KMS-11 (cell line): ENCODE measurements at regions not wholly inside any gene's neighbourhood (a gene's known extent, or its start where the extent isn't known, plus 50 kb on each side); places are given as distances from the start of the nearest gene placed in this dataset.

Experiments
- H2AFZ ChIP-seq: fragments of 200-600 bp; sonication (generic); 2 replicates; pipeline ENCODE4 v1.6.1; 2016; ENCODE audit warnings: antibody characterized with exemption, mixed run types, low read depth
- H3K27ac ChIP-seq: fragments of 200-600 bp; sonication (generic); 2 replicates; pipeline ENCODE4 v1.6.1; 2016; ENCODE audit warnings: mild to moderate bottlenecking, mixed run types
- H3K27me3 ChIP-seq: fragments of 200-600 bp; sonication (generic); 2 replicates; pipeline ENCODE4 v1.6.1; 2017; ENCODE audit warnings: mild to moderate bottlenecking, low read depth, mixed run types, moderate library complexity; ENCODE audit not compliant: insufficient read depth
- H3K36me3 ChIP-seq: fragments of 200-600 bp; sonication (generic); 2 replicates; pipeline ENCODE4 v1.6.1; 2017; ENCODE audit warnings: mild to moderate bottlenecking, mixed run types; ENCODE audit not compliant: insufficient read depth
- H3K4me1 ChIP-seq: fragments of 200-600 bp; sonication (generic); 2 replicates; pipeline ENCODE4 v1.6.1; 2016; ENCODE audit warnings: mild to moderate bottlenecking, low read depth, mixed run types; ENCODE audit not compliant: poor library complexity, severe bottlenecking
- H3K4me2 ChIP-seq: fragments of 200-600 bp; sonication (generic); 2 replicates; pipeline ENCODE4 v1.7.0; 2016; ENCODE audit warnings: mild to moderate bottlenecking, mixed run types
- H3K4me3 ChIP-seq: fragments of 200-600 bp; sonication (generic); IDR thresholded peaks from 2 replicates; pipeline ENCODE4 v1.6.1; 2017; ENCODE audit warnings: low read depth, low read length, mixed read lengths; ENCODE audit not compliant: insufficient read depth
- H3K79me2 ChIP-seq: fragments of 200-600 bp; sonication (generic); 2 replicates; pipeline ENCODE4 v1.6.1; 2016; ENCODE audit warnings: low read depth, mixed run types; ENCODE audit not compliant: insufficient read depth
- H3K9ac ChIP-seq: fragments of 200-600 bp; sonication (generic); 2 replicates; pipeline ENCODE4 v1.6.1; 2016; ENCODE audit warnings: mild to moderate bottlenecking, mixed run types
- H4K20me1 ChIP-seq: fragments of 200-600 bp; sonication (generic); 2 replicates; pipeline ENCODE4 v1.6.1; 2016; ENCODE audit warnings: mild to moderate bottlenecking, mixed run types; ENCODE audit not compliant: insufficient read depth
- TF ChIP-seq, protein P1 (sequence below): fragments of 200-600 bp; sonication (generic); conservative IDR thresholded peaks from 2 replicates; pipeline ENCODE4 v1.6.1; 2017; ENCODE audit warnings: low read depth, mild to moderate bottlenecking, antibody characterized with exemption, low read length, moderate library complexity, mixed read lengths

DNA sequence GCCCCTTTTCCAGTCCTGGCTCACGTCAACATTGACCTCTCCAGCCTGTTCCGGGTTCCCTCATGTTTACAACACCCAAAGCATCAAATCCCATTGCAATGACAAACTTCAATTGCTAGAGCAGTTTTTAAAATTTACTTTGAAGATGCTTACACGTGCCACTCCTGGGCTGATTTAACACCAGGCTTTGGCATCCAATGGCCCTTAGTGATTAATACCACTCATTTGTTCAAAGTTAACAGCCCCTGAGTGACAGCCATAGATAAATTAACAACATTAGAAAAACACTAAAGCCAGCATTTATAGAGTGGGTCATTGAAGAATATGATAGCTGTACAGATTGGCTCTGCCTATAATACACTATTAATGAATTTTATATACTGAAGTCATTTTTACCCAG, 135.1 kb downstream of the PMP22 start:
- no peak overlapping the region for H3K9ac ChIP-seq
- no peak overlapping the region for H2AFZ ChIP-seq
- H3K4me1 ChIP-seq, result no peaks in the 10 kb centered on the region
- H4K20me1 ChIP-seq, result no peaks in the 10 kb centered on the region
- H3K4me3 ChIP-seq, result no peak overlapping the region
- no peaks in the 10 kb centered on the region for H3K27me3 ChIP-seq
- H3K4me2 ChIP-seq, result no peak overlapping the region
- H3K79me2 ChIP-seq, result no peaks in the 10 kb centered on the region
- no peak overlapping the region for H3K27ac ChIP-seq
- H3K36me3 ChIP-seq, result no peaks in the 10 kb centered on the region
- TF ChIP-seq, protein P1, sequence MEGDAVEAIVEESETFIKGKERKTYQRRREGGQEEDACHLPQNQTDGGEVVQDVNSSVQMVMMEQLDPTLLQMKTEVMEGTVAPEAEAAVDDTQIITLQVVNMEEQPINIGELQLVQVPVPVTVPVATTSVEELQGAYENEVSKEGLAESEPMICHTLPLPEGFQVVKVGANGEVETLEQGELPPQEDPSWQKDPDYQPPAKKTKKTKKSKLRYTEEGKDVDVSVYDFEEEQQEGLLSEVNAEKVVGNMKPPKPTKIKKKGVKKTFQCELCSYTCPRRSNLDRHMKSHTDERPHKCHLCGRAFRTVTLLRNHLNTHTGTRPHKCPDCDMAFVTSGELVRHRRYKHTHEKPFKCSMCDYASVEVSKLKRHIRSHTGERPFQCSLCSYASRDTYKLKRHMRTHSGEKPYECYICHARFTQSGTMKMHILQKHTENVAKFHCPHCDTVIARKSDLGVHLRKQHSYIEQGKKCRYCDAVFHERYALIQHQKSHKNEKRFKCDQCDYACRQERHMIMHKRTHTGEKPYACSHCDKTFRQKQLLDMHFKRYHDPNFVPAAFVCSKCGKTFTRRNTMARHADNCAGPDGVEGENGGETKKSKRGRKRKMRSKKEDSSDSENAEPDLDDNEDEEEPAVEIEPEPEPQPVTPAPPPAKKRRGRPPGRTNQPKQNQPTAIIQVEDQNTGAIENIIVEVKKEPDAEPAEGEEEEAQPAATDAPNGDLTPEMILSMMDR, result no peak

DNA sequence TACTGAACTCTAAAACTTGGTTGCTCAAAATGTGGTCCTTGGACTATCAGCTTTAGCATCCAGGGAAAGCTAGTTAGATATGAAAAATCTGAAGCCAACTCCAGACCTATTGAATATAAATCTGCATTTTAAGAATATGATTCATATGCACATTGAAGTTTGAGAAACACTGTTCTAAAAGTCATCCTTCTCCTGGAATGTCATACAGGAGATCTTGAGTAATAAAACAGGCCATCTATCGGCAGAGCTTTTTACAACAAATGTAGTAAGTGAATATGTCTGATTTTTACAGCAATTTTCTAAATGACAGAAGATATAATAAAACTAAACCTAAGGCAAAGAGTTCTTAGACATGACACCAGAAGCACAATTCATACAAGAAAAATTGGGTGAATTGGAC, 140.4 kb downstream of the PMP22 start:
- H3K79me2 ChIP-seq, result no peaks in the 10 kb centered on the region
- no peak overlapping the region for H3K4me3 ChIP-seq
- no peaks in the 10 kb centered on the region for H3K36me3 ChIP-seq
- no peaks in the 10 kb centered on the region for H3K27me3 ChIP-seq
- H3K4me1 ChIP-seq, result no peaks in the 10 kb centered on the region
- H2AFZ ChIP-seq, result no peak overlapping the region
- no peak overlapping the region for H3K4me2 ChIP-seq
- no peak overlapping the region for H3K27ac ChIP-seq
- no peak overlapping the region for H3K9ac ChIP-seq
- TF ChIP-seq, protein P1, result no peak
- no peaks in the 10 kb centered on the region for H4K20me1 ChIP-seq

DNA sequence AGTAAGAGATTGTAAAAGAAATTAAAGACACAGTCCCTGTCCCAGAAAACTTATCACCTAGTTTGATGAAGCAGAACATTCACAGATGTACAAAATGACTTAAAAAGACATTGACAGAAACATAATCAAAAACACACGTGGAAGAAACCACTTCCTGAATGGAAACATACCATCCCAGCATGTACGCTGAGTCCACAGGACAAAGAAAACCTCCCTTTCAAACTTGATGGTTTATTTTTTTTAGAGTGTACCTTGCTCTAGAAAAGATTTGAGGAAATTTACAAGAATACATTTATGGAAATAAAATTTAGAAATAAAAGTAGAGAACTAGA, 140.9 kb downstream of the PMP22 start:
- TF ChIP-seq, protein P1, result no peak
- no peaks in the 10 kb centered on the region for H3K4me1 ChIP-seq
- H3K27me3 ChIP-seq, result no peaks in the 10 kb centered on the region
- no peak overlapping the region for H3K27ac ChIP-seq
- no peaks in the 10 kb centered on the region for H4K20me1 ChIP-seq
- H3K9ac ChIP-seq, result no peak overlapping the region
- no peak overlapping the region for H3K4me3 ChIP-seq
- H2AFZ ChIP-seq, result no peak overlapping the region
- no peaks in the 10 kb centered on the region for H3K36me3 ChIP-seq
- H3K4me2 ChIP-seq, result no peak overlapping the region
- H3K79me2 ChIP-seq, result no peaks in the 10 kb centered on the region

GRCh38 chr17:15123593-15124263, 141.4 kb downstream of the PMP22 start:
- H3K9ac ChIP-seq, result no peak overlapping the region
- H3K4me3 ChIP-seq, result no peak overlapping the region
- TF ChIP-seq, protein P1, result no peak
- H3K27ac ChIP-seq, result no peak overlapping the region
- H3K27me3 ChIP-seq, result no peaks in the 10 kb centered on the region
- no peak overlapping the region for H2AFZ ChIP-seq
- no peaks in the 10 kb centered on the region for H3K36me3 ChIP-seq
- no peaks in the 10 kb centered on the region for H3K4me1 ChIP-seq
- H3K79me2 ChIP-seq, result no peaks in the 10 kb centered on the region
- H4K20me1 ChIP-seq, result no peaks in the 10 kb centered on the region
- no peak overlapping the region for H3K4me2 ChIP-seq
